Esophagus squamous epithelium (tissue), 5 donors: ENCODE measurements at regions not wholly inside any gene's neighbourhood (a gene's known extent, or its start where the extent isn't known, plus 50 kb on each side); places are given as distances from the start of the nearest gene placed in this dataset.
"Not testable (repeated sequence)": the region's sequence is repeated elsewhere in the genome, so short reads cannot be mapped to it uniquely, and the experiment has no call there.

Source experiments
- DNase-seq: peaks from one replicate; lab custom pipeline; 2025; lab: John Stamatoyannopoulos, UW
- H3K27ac ChIP-seq, 4 donors: fragments of 200-600 bp; sonication (generic); one replicate each; pipeline ENCODE4 v1.5.1; 2016 to 2019; ENCODE audit warnings: mild to moderate bottlenecking in 1 of 4
- H3K27me3 ChIP-seq, 4 donors: fragments of 200-600 bp; sonication (generic); 1 replicate in 3 of 4; 2 replicates in 1 of 4; pipeline versions ENCODE4 v1.5.1 to v1.6.0; 2017 to 2021; ENCODE audit warnings: antibody characterized with exemption in 1 of 4
- H3K36me3 ChIP-seq, 3 donors: fragments of 200-600 bp; sonication (generic); one replicate each; pipeline ENCODE4 v1.5.1; 2016 to 2019
- H3K4me1 ChIP-seq, 3 donors: fragments of 200-600 bp; sonication (generic); one replicate each; pipeline ENCODE4 v1.5.1; 2017 to 2019
- H3K4me3 ChIP-seq, 4 donors: fragments of 200-600 bp; sonication (generic); 1 replicate in 3 of 4; 2 replicates in 1 of 4; pipeline ENCODE4 v1.5.1; 2016 to 2019; ENCODE audit warnings: mild to moderate bottlenecking in 2 of 4, moderate library complexity in 1 of 4
- H3K9me3 ChIP-seq, 3 donors: fragments of 200-600 bp; sonication (generic); one replicate each; pipeline ENCODE4 v1.5.1; 2016 to 2019
- CTCF ChIP-seq, 6 experiments: fragments of 450-650 bp in 4 of 6; fragments of 200-600 bp in 2 of 6; sonication (generic) in 2 of 6; IDR thresholded peaks; one replicate each; pipeline ENCODE4 v1.5.1; 2016 to 2019; ENCODE audit warnings: antibody characterized with exemption in 6 of 6, mild to moderate bottlenecking in 4 of 6, moderate library complexity in 4 of 6
- POLR2A ChIP-seq, 4 donors: fragments of 450-650 bp; IDR thresholded peaks; one replicate each; pipeline ENCODE4 v1.6.1; 2017; ENCODE audit warnings: antibody characterized with exemption in 4 of 4, mild to moderate bottlenecking in 4 of 4, moderate library complexity in 3 of 4
- WGBS, 2 donors: methylation state at CpG; one replicate each; pipeline ENCODE4 v1.1.5; 2018; 5-methylcytosine and 5-hydroxymethylcytosine counted together
- intact Hi-C: fragments of 100-400 bp; cut with DNase I; formaldehyde crosslinking; loops from one replicate; pipeline ENCODE4 v1.15.0; 2022
- donor health status: DM: yes; HTN: yes; CAD: no.

- DNase-seq: no peak
- TF ChIP-seq POLR2A (IDR thresholded peaks at IDR 0.05): no peak
- no peak for TF ChIP-seq CTCF (IDR thresholded peaks at IDR 0.05)
- intact Hi-C loops: no loop called here
- Histone ChIP-seq H3K27me3 (no peaks in the 10 kb centered on the region), H3K27ac (no peak overlapping the region), H3K36me3 (no peaks in the 10 kb centered on the region), H3K9me3 (no peaks in the 10 kb centered on the region), H3K4me3 (no peak overlapping the region), H3K4me1 (peaks cover 0 to 42% (median 17%) of the 10 kb centered on the region in 3 donors)
These were observed 245.4 kb upstream of the MEIS1 start for GRCh38 chr2:66189553-66189952.

GRCh38 chr2:66186537-66186936 lies 248.4 kb upstream of the MEIS1 start:
- intact Hi-C loops: no loop called here
- Histone ChIP-seq H3K36me3 (no peaks in the 10 kb centered on the region), H3K4me3 (no peak overlapping the region), H3K27ac (peak overlapping the region in 2 of 4 donors; percentile 78 to 86), H3K27me3 (no peaks in the 10 kb centered on the region), H3K4me1 (peaks cover 0 to 44% (median 17%) of the 10 kb centered on the region in 3 donors), H3K9me3 (no peaks in the 10 kb centered on the region)
- DNase-seq: no peak
- 33 to 42% methylated on average over 3 of the region's 3 CpGs for WGBS, 2 donors
- TF ChIP-seq POLR2A (IDR thresholded peaks at IDR 0.05): no peak
- no peak for TF ChIP-seq CTCF (IDR thresholded peaks at IDR 0.05)

GRCh38 chr2:66185497-66186054 lies 249.3 kb upstream of the MEIS1 start:
- H3K36me3 ChIP-seq: no peaks in the 10 kb centered on the region
- no peaks in the 10 kb centered on the region for H3K27me3 ChIP-seq
- no peak for DNase-seq
- H3K27ac ChIP-seq: peak overlapping the region; percentile 66 to 86 (median 76)
- 37 to 53% methylated on average over 11 of the region's 11 CpGs for WGBS, 2 donors
- H3K9me3 ChIP-seq: no peaks in the 10 kb centered on the region
- no peak for TF ChIP-seq CTCF (IDR thresholded peaks at IDR 0.05)
- TF ChIP-seq POLR2A (IDR thresholded peaks at IDR 0.05): no peak
- H3K4me3 ChIP-seq: no peak overlapping the region
- H3K4me1 ChIP-seq: peaks cover 0 to 44% (median 17%) of the 10 kb centered on the region in 3 donors
- intact Hi-C loops: no loop called here

- WGBS, 2 donors: 94 to 95% methylated on average over 14 to 21 of the region's 26 CpGs
- H3K4me3 ChIP-seq, DNase-seq, H3K9me3 ChIP-seq, H3K36me3 ChIP-seq, intact Hi-C loops, H3K27me3 ChIP-seq, H3K27ac ChIP-seq: not testable (repeated sequence)
- H3K4me1 ChIP-seq: peaks cover 0 to 22% (median 6%) of the 10 kb centered on the region in 3 donors
These were observed 257.7 kb upstream of the MEIS1 start for GRCh38 chr2:66177128-66177796.

GRCh38 chr2:66174491-66174890 lies 260.4 kb upstream of the MEIS1 start:
- 52 to 57% methylated on average over 5 of the region's 5 CpGs for WGBS, 2 donors
- no peaks in the 10 kb centered on the region for H3K27me3 ChIP-seq
- no peak for DNase-seq
- H3K4me3 ChIP-seq: no peak overlapping the region
- no peaks in the 10 kb centered on the region for H3K9me3 ChIP-seq
- peak overlapping the region in 1 of 4 donors; percentile 21 for H3K27ac ChIP-seq
- H3K36me3 ChIP-seq: no peaks in the 10 kb centered on the region
- peaks cover 0 to 38% (median 9%) of the 10 kb centered on the region in 3 donors for H3K4me1 ChIP-seq
- intact Hi-C loops: no loop called here
- TF ChIP-seq POLR2A (IDR thresholded peaks at IDR 0.05) (no peak), CTCF (IDR thresholded peaks at IDR 0.05) (no peak)
